ENCODE measurements at regions not wholly inside any gene's neighbourhood (a gene's known extent, or its start where the extent isn't known, plus 50 kb on each side); places are given as distances from the start of the nearest gene placed in this dataset.

DNA sequence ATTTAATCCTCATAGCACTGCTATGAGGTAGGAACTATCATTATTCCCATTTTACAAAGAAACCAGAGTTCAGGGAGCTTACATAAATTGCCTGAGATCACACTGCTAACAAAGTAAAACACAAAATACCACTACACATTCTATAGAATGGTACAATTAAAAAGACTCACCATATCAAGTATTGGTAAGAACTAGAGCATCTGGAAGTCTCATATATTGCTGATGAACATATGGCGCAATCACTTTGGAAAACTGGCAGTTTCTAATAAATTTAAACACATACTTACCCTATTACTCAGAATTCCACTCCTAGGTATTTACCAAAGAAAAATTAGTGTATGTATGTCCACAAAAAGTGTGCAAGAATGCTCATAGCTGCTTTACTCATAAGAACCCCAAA, 261.5 kb downstream of the RRAGC start:
- H3K9me3 Mint-ChIP-seq = peaks cover 5% of the 10 kb centered on the region
- intact Hi-C loops (cut with micrococcal nuclease) = no loop called here
- H3K4me1 Mint-ChIP-seq = no peaks in the 10 kb centered on the region
- POLR2A ChIA-PET = interaction anchor here (0.6 kb wide), 1 partner anchor 20 kb away, joined by 3 read pairs; no protein-coding TSS in a partner anchor
- peaks cover 42% of the 10 kb centered on the region for H3K27me3 Mint-ChIP-seq
- no peak for ATAC-seq (ENCODE audit: low read depth)
- no peak overlapping the region for H3K4me3 Mint-ChIP-seq
- CTCF ChIA-PET = no interaction called here
- H3K36me3 Mint-ChIP-seq (ENCODE audit: low read depth) = peaks cover 2% of the 10 kb centered on the region
- no peak for DNase-seq
- TF ChIP-seq, protein P1, sequence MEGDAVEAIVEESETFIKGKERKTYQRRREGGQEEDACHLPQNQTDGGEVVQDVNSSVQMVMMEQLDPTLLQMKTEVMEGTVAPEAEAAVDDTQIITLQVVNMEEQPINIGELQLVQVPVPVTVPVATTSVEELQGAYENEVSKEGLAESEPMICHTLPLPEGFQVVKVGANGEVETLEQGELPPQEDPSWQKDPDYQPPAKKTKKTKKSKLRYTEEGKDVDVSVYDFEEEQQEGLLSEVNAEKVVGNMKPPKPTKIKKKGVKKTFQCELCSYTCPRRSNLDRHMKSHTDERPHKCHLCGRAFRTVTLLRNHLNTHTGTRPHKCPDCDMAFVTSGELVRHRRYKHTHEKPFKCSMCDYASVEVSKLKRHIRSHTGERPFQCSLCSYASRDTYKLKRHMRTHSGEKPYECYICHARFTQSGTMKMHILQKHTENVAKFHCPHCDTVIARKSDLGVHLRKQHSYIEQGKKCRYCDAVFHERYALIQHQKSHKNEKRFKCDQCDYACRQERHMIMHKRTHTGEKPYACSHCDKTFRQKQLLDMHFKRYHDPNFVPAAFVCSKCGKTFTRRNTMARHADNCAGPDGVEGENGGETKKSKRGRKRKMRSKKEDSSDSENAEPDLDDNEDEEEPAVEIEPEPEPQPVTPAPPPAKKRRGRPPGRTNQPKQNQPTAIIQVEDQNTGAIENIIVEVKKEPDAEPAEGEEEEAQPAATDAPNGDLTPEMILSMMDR (IDR thresholded peaks at IDR 0.05) = no peak
- no peak overlapping the region for H3K27ac Mint-ChIP-seq

DNA sequence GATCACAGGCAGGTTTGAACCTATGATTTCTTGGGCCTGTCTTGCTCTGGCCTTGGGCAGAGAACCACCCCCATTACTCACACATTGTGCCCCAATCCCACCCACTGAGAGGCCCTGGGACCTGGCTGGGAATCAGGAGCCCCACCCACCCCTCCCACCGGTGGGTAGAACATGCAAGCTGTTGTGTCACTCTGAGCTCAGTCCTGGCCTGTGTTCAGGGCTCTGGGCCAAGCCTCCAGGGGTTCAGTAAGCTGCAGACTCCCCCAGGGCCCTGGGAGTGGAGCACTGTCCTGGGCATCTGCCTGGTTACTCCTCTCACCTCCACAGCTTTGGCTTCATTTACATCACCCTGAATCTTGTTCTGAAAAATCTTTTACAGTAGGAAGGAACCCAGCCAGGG, 270.5 kb downstream of the RRAGC start:
- Mint-ChIP-seq H3K36me3 (ENCODE audit: low read depth) (no peaks in the 10 kb centered on the region), H3K4me1 (peaks cover 13% of the 10 kb centered on the region), H3K27ac (no peak overlapping the region), H3K4me3 (no peak overlapping the region), H3K27me3 (peaks cover 3% of the 10 kb centered on the region), H3K9me3 (no peaks in the 10 kb centered on the region)
- TF ChIP-seq, protein P1 (IDR thresholded peaks at IDR 0.05) = no peak
- POLR2A ChIA-PET = no interaction called here
- intact Hi-C loops (cut with micrococcal nuclease) = loop anchor here (5.0 to 10.0 kb wide), 4 partner anchors 97 to 434 kb away; no protein-coding TSS in a partner anchor
- DNase-seq (no peak), ATAC-seq (ENCODE audit: low read depth) (no peak)
- CTCF ChIA-PET = no interaction called here

DNA sequence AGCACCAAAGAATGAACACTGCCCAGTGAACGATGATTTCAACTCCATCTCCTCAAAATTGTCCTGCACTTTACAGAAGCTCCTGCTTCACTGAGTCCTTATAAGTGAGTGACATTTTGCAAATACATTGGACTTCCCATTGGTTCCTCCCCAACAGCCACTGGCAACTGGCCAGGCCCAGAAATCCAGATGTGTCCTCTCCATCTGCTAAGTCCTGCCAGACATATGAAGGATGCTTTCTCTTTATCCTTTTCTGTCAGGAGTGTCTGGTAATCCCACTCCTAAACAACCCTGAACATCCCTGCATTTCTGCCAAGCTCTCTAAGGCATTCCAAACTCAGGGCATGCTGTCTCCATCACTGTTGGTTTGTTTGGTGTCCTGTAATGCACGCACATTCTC, 271.8 kb downstream of the RRAGC start:
- ATAC-seq (ENCODE audit: low read depth) = no peak

DNA sequence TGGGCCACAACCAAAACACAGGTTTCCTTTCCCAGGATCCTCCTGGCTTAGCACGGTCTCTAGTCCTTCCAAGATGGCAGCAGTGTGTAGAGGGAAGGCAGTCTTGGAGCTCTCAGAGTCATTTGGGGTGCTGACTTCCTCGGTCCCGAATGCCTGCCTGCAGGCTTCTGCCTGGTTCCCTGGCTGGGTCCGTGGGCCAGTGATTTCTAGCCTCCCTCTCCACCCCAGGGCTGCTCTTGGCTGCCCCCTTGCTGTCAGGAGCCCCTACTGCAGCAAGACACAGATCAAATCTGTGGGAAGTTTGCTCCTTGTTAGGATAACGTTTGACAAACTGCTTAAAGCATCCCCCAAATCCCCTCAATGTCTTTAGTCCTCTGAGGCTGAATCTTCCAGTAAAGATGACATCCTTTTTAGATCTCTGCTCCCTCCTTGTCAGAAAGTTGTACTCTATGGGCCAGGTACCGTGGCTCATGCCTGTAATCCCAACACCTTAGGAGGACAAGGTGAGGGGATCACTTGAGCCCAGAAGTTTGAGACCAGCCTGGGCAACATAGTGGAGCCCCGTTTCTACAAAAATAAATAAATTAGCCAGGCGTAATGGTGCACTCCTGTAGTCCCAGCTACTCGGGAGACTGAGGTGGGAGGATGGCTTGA, 272.5 kb downstream of the RRAGC start:
- DNase-seq (peak; percentile 46), ATAC-seq (ENCODE audit: low read depth) (peak; percentile 83)
- intact Hi-C loops (cut with micrococcal nuclease) = loop anchor here (1.0 to 10.0 kb wide), 6 partner anchors 95 to 560 kb away; no protein-coding TSS in a partner anchor
- TF ChIP-seq, protein P1 (IDR thresholded peaks at IDR 0.05) = no peak
- peak overlapping the region; percentile 33 for H3K27ac Mint-ChIP-seq
- ChIA-PET CTCF (interaction anchor here (1.0 to 1.5 kb wide), 5 partner anchors 13 to 555 kb away, joined by 3 to 4 read pairs (median 3); no protein-coding TSS in a partner anchor), POLR2A (interaction anchor here (1.2 kb wide), 1 partner anchor 28 kb away, joined by 3 read pairs; no protein-coding TSS in a partner anchor)
- H3K4me1 Mint-ChIP-seq = peaks cover 13% of the 10 kb centered on the region
- peaks cover 4% of the 10 kb centered on the region for H3K9me3 Mint-ChIP-seq
- no peaks in the 10 kb centered on the region for H3K36me3 Mint-ChIP-seq (ENCODE audit: low read depth)
- no peak overlapping the region for H3K4me3 Mint-ChIP-seq
- no peaks in the 10 kb centered on the region for H3K27me3 Mint-ChIP-seq

More for the DNA sequence above, 271.8 kb downstream of the RRAGC start:
- Mint-ChIP-seq H3K4me3 (no peak overlapping the region), H3K27ac (no peak overlapping the region), H3K36me3 (ENCODE audit: low read depth) (no peaks in the 10 kb centered on the region), H3K27me3 (no peaks in the 10 kb centered on the region), H3K9me3 (peaks cover 4% of the 10 kb centered on the region), H3K4me1 (peaks cover 13% of the 10 kb centered on the region)
- CTCF ChIA-PET = interaction anchor here (0.9 to 1.5 kb wide), 3 partner anchors 35 to 555 kb away, joined by 3 read pairs; no protein-coding TSS in a partner anchor
- TF ChIP-seq, protein P1 (IDR thresholded peaks at IDR 0.05) = no peak
- DNase-seq = no peak
- intact Hi-C loops (cut with micrococcal nuclease) = loop anchor here (1.0 to 10.0 kb wide), 6 partner anchors 95 to 561 kb away; no protein-coding TSS in a partner anchor
- POLR2A ChIA-PET = no interaction called here

DNA sequence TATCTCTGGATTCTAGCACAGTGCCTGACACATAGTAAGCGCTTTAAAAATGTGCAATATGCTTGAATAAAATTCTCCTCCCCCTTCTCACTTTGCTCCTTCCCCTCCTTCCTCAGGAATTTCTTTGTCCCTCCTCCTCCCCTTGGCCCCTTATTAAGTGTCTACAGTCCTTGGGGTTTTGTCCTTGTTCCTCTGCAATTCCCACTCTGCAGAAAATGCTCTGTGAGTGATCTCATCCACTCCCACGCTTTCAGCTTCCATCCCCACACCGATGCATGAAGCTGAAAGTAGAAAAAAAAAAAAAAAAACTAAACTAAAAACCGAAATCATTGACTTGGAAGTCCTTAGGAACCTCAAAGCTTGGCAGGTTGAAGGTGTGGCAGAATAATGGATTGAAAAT, 273.6 kb downstream of the RRAGC start:
- Mint-ChIP-seq H3K36me3 (ENCODE audit: low read depth) (no peaks in the 10 kb centered on the region), H3K27me3 (peaks cover 7% of the 10 kb centered on the region), H3K9me3 (peaks cover 4% of the 10 kb centered on the region), H3K27ac (no peak overlapping the region), H3K4me3 (no peak overlapping the region), H3K4me1 (peaks cover 13% of the 10 kb centered on the region)
- CTCF ChIA-PET = interaction anchor here (1.3 to 1.4 kb wide), 3 partner anchors 12 to 514 kb away, joined by 3 to 5 read pairs (median 4); no protein-coding TSS in a partner anchor
- DNase-seq (no peak), ATAC-seq (ENCODE audit: low read depth) (no peak)
- intact Hi-C loops (cut with micrococcal nuclease) = loop anchor here (2.0 to 10.0 kb wide), 5 partner anchors 94 to 559 kb away; no protein-coding TSS in a partner anchor
- POLR2A ChIA-PET = interaction anchor here (0.8 to 1.6 kb wide), 2 partner anchors 27 to 545 kb away, joined by 8 read pairs; no protein-coding TSS in a partner anchor
- TF ChIP-seq, protein P1 (IDR thresholded peaks at IDR 0.05) = no peak

Data from activated B cell treated with CpG ODN at 0.5 μM for 24 hours (primary cell).